HEK293T (cell line): ENCODE measurements at regions not wholly inside any gene's neighbourhood (a gene's known extent, or its start where the extent isn't known, plus 50 kb on each side); places are given as distances from the start of the nearest gene placed in this dataset.

ENCODE experiments used
- ARNT ChIP-seq: fragments of 450-650 bp; IDR thresholded peaks from 2 replicates; pipeline ENCODE4 v1.6.1; 2017; ENCODE audit warnings: mild to moderate bottlenecking
- BHLHE40 ChIP-seq: fragments of 450-650 bp; IDR thresholded peaks from 2 replicates; pipeline ENCODE4 v1.6.1; 2016; ENCODE audit warnings: mild to moderate bottlenecking, moderate library complexity, borderline replicate concordance
- HDGF ChIP-seq: fragments of 450-650 bp; IDR thresholded peaks from 2 replicates; pipeline ENCODE4 v1.6.1; 2017; ENCODE audit warnings: antibody characterized with exemption, borderline replicate concordance
- SP1 ChIP-seq: fragments of 450-650 bp; IDR thresholded peaks from 2 replicates; pipeline ENCODE4 v1.6.1; 2017
- TARDBP ChIP-seq: fragments of 450-650 bp; IDR thresholded peaks from 2 replicates; pipeline ENCODE4 v1.6.1; 2016

- TF ChIP-seq SP1 (no peak), HDGF (no peak), TARDBP (no peak), BHLHE40 (no peak), ARNT (no peak)
These were observed 611.1 kb downstream of the TBC1D4 start for GRCh38 chr13:74870865-74871264.
